ENCODE measurements at regions not wholly inside any gene's neighbourhood (a gene's known extent, or its start where the extent isn't known, plus 50 kb on each side); places are given as distances from the start of the nearest gene placed in this dataset.
A peak's percentile ranks its signal among the peaks of the same experiment; 100 is the strongest.

GRCh38 chr7:24383055-24383454 lies 99.1 kb downstream of the NPY start:
- no peak for ATAC-seq
- no peak for TF ChIP-seq PPARA (CRISPR knock-in tag; IDR thresholded peaks at IDR 0.05; ENCODE audit: borderline replicate concordance)
- TF ChIP-seq ZNF8 (CRISPR knock-in tag; IDR thresholded peaks at IDR 0.05), result peak; percentile 97
- TF ChIP-seq ZC3H10 (CRISPR knock-in tag; IDR thresholded peaks at IDR 0.05), result no peak

GRCh38 chr7:24384362-24385030 lies 100.5 kb downstream of the NPY start:
- TF ChIP-seq ISL1 (CRISPR knock-in tag; IDR thresholded peaks at IDR 0.05) (no peak), GLIS3 (CRISPR knock-in tag; IDR thresholded peaks at IDR 0.05) (no peak), OSR1 (CRISPR knock-in tag; IDR thresholded peaks at IDR 0.05) (no peak), CSRNP3 (CRISPR knock-in tag; IDR thresholded peaks at IDR 0.05) (no peak), PPARA (CRISPR knock-in tag; IDR thresholded peaks at IDR 0.05; ENCODE audit: borderline replicate concordance) (no peak), ZC3H10 (CRISPR knock-in tag; IDR thresholded peaks at IDR 0.05) (no peak), TOX (CRISPR knock-in tag; IDR thresholded peaks at IDR 0.05; ENCODE audit: borderline replicate concordance) (no peak), ZNF8 (CRISPR knock-in tag; IDR thresholded peaks at IDR 0.05) (no peak), ZFP3 (CRISPR knock-in tag; IDR thresholded peaks at IDR 0.05) (no peak), TCF4 (CRISPR knock-in tag; IDR thresholded peaks at IDR 0.05; ENCODE audit: borderline replicate concordance) (no peak), BACH2 (CRISPR knock-in tag; IDR thresholded peaks at IDR 0.05; ENCODE audit: borderline replicate concordance) (no peak), CREB5 (CRISPR knock-in tag; IDR thresholded peaks at IDR 0.05; ENCODE audit: low read depth) (no peak), RARB (CRISPR knock-in tag; IDR thresholded peaks at IDR 0.05) (no peak), SNAI2 (CRISPR knock-in tag; IDR thresholded peaks at IDR 0.05) (no peak), PATZ1 (CRISPR knock-in tag; IDR thresholded peaks at IDR 0.05; ENCODE audit: borderline replicate concordance) (no peak), CSDC2 (CRISPR knock-in tag; IDR thresholded peaks at IDR 0.05) (no peak), POU6F1 (CRISPR knock-in tag; IDR thresholded peaks at IDR 0.05; ENCODE audit: borderline replicate concordance, low read depth) (no peak), ARNTL (CRISPR knock-in tag; IDR thresholded peaks at IDR 0.05; ENCODE audit: borderline replicate concordance, low read depth) (no peak), ZNF70 (CRISPR knock-in tag; IDR thresholded peaks at IDR 0.05) (no peak), ZFP30 (CRISPR knock-in tag; IDR thresholded peaks at IDR 0.05) (no peak)
- no peak for ATAC-seq

GRCh38 chr7:24388212-24388611 lies 104.2 kb downstream of the NPY start:
- no peak for ATAC-seq
- TF ChIP-seq POU6F1 (CRISPR knock-in tag; IDR thresholded peaks at IDR 0.05; ENCODE audit: borderline replicate concordance, low read depth) (no peak), ESRRG (CRISPR knock-in tag; IDR thresholded peaks at IDR 0.05) (no peak), CSDC2 (CRISPR knock-in tag; IDR thresholded peaks at IDR 0.05) (no peak), ZFP3 (CRISPR knock-in tag; IDR thresholded peaks at IDR 0.05) (no peak), ZC3H10 (CRISPR knock-in tag; IDR thresholded peaks at IDR 0.05) (no peak)
